ENCODE measurements at regions not wholly inside any gene's neighbourhood (a gene's known extent, or its start where the extent isn't known, plus 50 kb on each side); places are given as distances from the start of the nearest gene placed in this dataset.

GRCh38 chr20:24797113-24797512 is 152.0 kb upstream of the CST7 start:
- H3K56ac ChIP-seq (ENCODE audit: extremely low read depth, insufficient read depth, low read length): no peak overlapping the region
- in situ Hi-C loops (cut with MboI; ENCODE audit: low sequenced_read_pairs): loop anchor here (10.0 kb wide), 1 partner anchor 642 kb away; no protein-coding TSS in a partner anchor

More at GRCh38 chr20:24797113-24797512, 152.0 kb upstream of the CST7 start:
- Histone ChIP-seq H3K9me3 (ENCODE audit: control insufficient read depth, insufficient read depth, low read length) (no peaks in the 10 kb centered on the region), H3K4me3 (ENCODE audit: insufficient read depth, low read depth, low read length) (no peak overlapping the region), H3K18ac (ENCODE audit: low read depth, low read length) (no peak overlapping the region), H3K4ac (ENCODE audit: low read depth, low read length) (no peak overlapping the region), H2AK5ac (ENCODE audit: low read depth, low read length) (no peak overlapping the region), H4K5ac (ENCODE audit: low read depth, low read length) (no peak overlapping the region), H3K14ac (replicated peaks; ENCODE audit: low read depth, low read length) (no peak overlapping the region), H2AK9ac (replicated peaks; ENCODE audit: low read depth, low read length, poor library complexity) (no peak overlapping the region), H3K23ac (ENCODE audit: low read depth, low read length) (no peak overlapping the region), H4K8ac (ENCODE audit: low read depth in 2 of 2, low read length in 2 of 2) (no peak overlapping the region), H2AFZ (replicated peaks; ENCODE audit: low read length, poor library complexity) (no peak overlapping the region), H4K91ac (ENCODE audit: insufficient read depth, low read depth, low read length) (no peak overlapping the region), H2BK20ac (ENCODE audit: low read depth, low read length) (no peak overlapping the region), H3K27me3 (ENCODE audit: control insufficient read depth, insufficient read depth, low read length) (peaks cover 10% of the 10 kb centered on the region), H3K36me3 (ENCODE audit: control insufficient read depth, insufficient read depth, low read length) (no peaks in the 10 kb centered on the region), H2BK5ac (ENCODE audit: low read depth, low read length, poor library complexity, severe bottlenecking) (no peak overlapping the region), H3K4me1 (ENCODE audit: control insufficient read depth, insufficient read depth, low read length) (no peaks in the 10 kb centered on the region), H3K9ac (ENCODE audit: low read depth, low read length) (no peak overlapping the region), H2BK120ac (ENCODE audit: low read depth, low read length) (no peak overlapping the region), H3K9me1 (ENCODE audit: insufficient read depth, low read length) (no peaks in the 10 kb centered on the region), H4K20me1 (ENCODE audit: insufficient read depth, low read length) (no peaks in the 10 kb centered on the region), H2BK15ac (ENCODE audit: low read depth, low read length) (no peak overlapping the region), H3K27ac (ENCODE audit: insufficient read depth, low read length) (no peak overlapping the region), H3K4me2 (ENCODE audit: low read depth, low read length) (no peak overlapping the region), H3K79me1 (ENCODE audit: low read depth in 1 of 2, low read length in 2 of 2) (no peaks in the 10 kb centered on the region)
- no TSS peak for BruUV-seq (replicated peaks)
- CTCF ChIA-PET: no interaction called here
- 54% methylated on average over 2 of the region's 6 CpGs; no CpG with 5 or more reads in 1 of the 2 experiments for WGBS, 2 experiments (ENCODE audit: extremely low coverage in 2 of 2, insufficient read length in 1 of 2)
- TF ChIP-seq RFX5 (IDR thresholded peaks at IDR 0.05; ENCODE audit: low read depth, low read length) (no peak), BHLHE40 (IDR thresholded peaks at IDR 0.05; ENCODE audit: low read depth, low read length) (no peak), USF2 (IDR thresholded peaks at IDR 0.05; ENCODE audit: low read depth, low read length) (no peak), RCOR1 (IDR thresholded peaks at IDR 0.05; ENCODE audit: insufficient replicate concordance, low read length) (no peak), MAFK (IDR thresholded peaks at IDR 0.05; ENCODE audit: low read depth, low read length) (no peak), ELK1 (IDR thresholded peaks at IDR 0.05; ENCODE audit: borderline replicate concordance, low read depth, low read length) (no peak), CEBPB (IDR thresholded peaks at IDR 0.05; ENCODE audit: low read depth, low read length) (no peak), NFE2L2 (IDR thresholded peaks at IDR 0.05; ENCODE audit: low read depth, low read length) (no peak), FOS (IDR thresholded peaks at IDR 0.05; ENCODE audit: low read depth, low read length) (no peak), SMC3 (IDR thresholded peaks at IDR 0.05; ENCODE audit: low read depth, low read length) (no peak), RAD21 (IDR thresholded peaks at IDR 0.05; ENCODE audit: low read length) (no peak)
- ATAC-seq (ENCODE audit: low read depth) (no peak), DNase-seq (no peak)
- dilution Hi-C loops (cut with HindIII; ENCODE audit: low sequenced_read_pairs, unreplicated experiment): no loop called here
- POLR2A ChIA-PET (ENCODE audit: unreplicated experiment): no interaction called here
- intact Hi-C loops (cut with micrococcal nuclease): no loop called here
